OCI-LY1 (cell line): ENCODE measurements at regions not wholly inside any gene's neighbourhood (a gene's known extent, or its start where the extent isn't known, plus 50 kb on each side); places are given as distances from the start of the nearest gene placed in this dataset.

Experiments
- H2AFZ ChIP-seq: fragments of 200-600 bp; sonication (generic), shearing (Covaris generic); 2 replicates; pipeline ENCODE4 v1.6.0; 2014; ENCODE audit warnings: antibody characterized with exemption, mild to moderate bottlenecking, low read length
- H3F3A ChIP-seq: fragments of 200-600 bp; sonication (generic), shearing (Covaris generic); 2 replicates; pipeline ENCODE4 v1.6.0; 2014; ENCODE audit warnings: mild to moderate bottlenecking, antibody characterized with exemption, low read length, moderate library complexity; ENCODE audit not compliant: insufficient read depth
- H3K27ac ChIP-seq: fragments of 200-600 bp; sonication (generic); 2 replicates; pipeline ENCODE4 v1.5.1; 2014; ENCODE audit warnings: low read length, mixed run types, mild to moderate bottlenecking, low read depth; ENCODE audit not compliant: poor library complexity, severe bottlenecking
- H3K27me3 ChIP-seq: fragments of 200-600 bp; sonication (generic); 2 replicates; pipeline ENCODE4 v1.6.0; 2014; ENCODE audit warnings: antibody characterized with exemption, mild to moderate bottlenecking, low read length, moderate library complexity; ENCODE audit not compliant: insufficient read depth
- H3K36me3 ChIP-seq: fragments of 200-600 bp; sonication (generic); 2 replicates; pipeline ENCODE4 v1.6.1; 2014; ENCODE audit warnings: mild to moderate bottlenecking, antibody characterized with exemption, low read length, moderate library complexity, mixed read lengths; ENCODE audit not compliant: insufficient read depth
- H3K4me1 ChIP-seq: fragments of 200-600 bp; sonication (generic); 2 replicates; pipeline ENCODE4 v1.5.1; 2014; ENCODE audit warnings: mild to moderate bottlenecking, low read length, moderate library complexity; ENCODE audit not compliant: insufficient read depth, severe bottlenecking
- H3K4me2 ChIP-seq: fragments of 200-600 bp; sonication (generic), shearing (Covaris generic); 2 replicates; pipeline ENCODE4 v1.6.1; 2014; ENCODE audit warnings: low read length
- H3K4me3 ChIP-seq: fragments of 200-600 bp; sonication (generic); 2 replicates; pipeline ENCODE4 v1.5.1; 2014; ENCODE audit warnings: low read length, low read depth, mild to moderate bottlenecking, mixed read lengths; ENCODE audit not compliant: poor library complexity, severe bottlenecking
- H3K79me2 ChIP-seq: fragments of 200-600 bp; shearing (Covaris generic); 2 replicates; pipeline ENCODE4 v1.6.1; 2016; ENCODE audit warnings: mixed run types, low read length, mixed read lengths; ENCODE audit not compliant: insufficient read depth
- H3K9ac ChIP-seq: fragments of 200-600 bp; sonication (generic), shearing (Covaris generic); 2 replicates; pipeline ENCODE4 v1.6.1; 2014; ENCODE audit warnings: mild to moderate bottlenecking, low read length, mixed read lengths
- H3K9me2 ChIP-seq: fragments of 200-600 bp; sonication (generic), shearing (Covaris generic); 2 replicates; pipeline ENCODE4 v1.6.1; 2014; ENCODE audit warnings: low read depth, mild to moderate bottlenecking, low read length, mixed read lengths
- H3K9me3 ChIP-seq: fragments of 200-600 bp; shearing (Covaris generic); 2 replicates; pipeline ENCODE4 v1.6.1; 2014; ENCODE audit warnings: low read length, mixed read lengths
- H4K20me1 ChIP-seq: fragments of 200-600 bp; sonication (generic), shearing (Covaris generic); 2 replicates; pipeline ENCODE4 v1.6.0; 2016; ENCODE audit warnings: mild to moderate bottlenecking, low read length; ENCODE audit not compliant: insufficient read depth
- CTCF ChIP-seq: fragments of 200-600 bp; sonication (generic), shearing (Covaris generic); IDR thresholded peaks from 2 replicates; pipeline ENCODE4 v1.5.1; 2017; ENCODE audit warnings: mild to moderate bottlenecking, antibody characterized with exemption, low read length, moderate library complexity, mixed read lengths
- EZH2 ChIP-seq: fragments of 200-600 bp; sonication (generic), shearing (Covaris generic); IDR thresholded peaks from 2 replicates; pipeline ENCODE4 v1.8.0; 2017; ENCODE audit warnings: borderline replicate concordance, mixed run types, mild to moderate bottlenecking, antibody characterized with exemption, low read length, moderate library complexity, mixed read lengths

GRCh38 chr3:152031321-152031720 is 157.9 kb downstream of the SUCNR1 start:
- Histone ChIP-seq H3K4me3 (no peak overlapping the region), H3K4me2 (no peak overlapping the region), H3K27ac (no peak overlapping the region), H3K9me3 (peaks cover 2% of the 10 kb centered on the region; the same call in 1 of the 2 replicates), H3K27me3 (no peaks in the 10 kb centered on the region), H3K9me2 (no peaks in the 10 kb centered on the region), H3K9ac (no peak overlapping the region), H3F3A (no peaks in the 10 kb centered on the region), H3K4me1 (no peaks in the 10 kb centered on the region), H2AFZ (no peak overlapping the region), H3K79me2 (no peaks in the 10 kb centered on the region), H3K36me3 (no peaks in the 10 kb centered on the region), H4K20me1 (no peaks in the 10 kb centered on the region)
- TF ChIP-seq EZH2 (no peak), CTCF (no peak)

- H4K20me1 ChIP-seq = no peaks in the 10 kb centered on the region
- H3K27ac ChIP-seq = no peak overlapping the region
- H2AFZ ChIP-seq = no peak overlapping the region
- peaks cover 10% of the 10 kb centered on the region; the same call in 1 of the 2 replicates for H3K9me3 ChIP-seq
- no peaks in the 10 kb centered on the region for H3F3A ChIP-seq
- TF ChIP-seq CTCF (no peak), EZH2 (no peak)
- H3K4me1 ChIP-seq = no peaks in the 10 kb centered on the region
- no peaks in the 10 kb centered on the region for H3K27me3 ChIP-seq
- H3K79me2 ChIP-seq = no peaks in the 10 kb centered on the region
- H3K36me3 ChIP-seq = no peaks in the 10 kb centered on the region
- H3K9me2 ChIP-seq = 0 out of 2 replicates have a peak, but pooled peaks cover 2% of the 10 kb centered on the region
- H3K4me3 ChIP-seq = no peak overlapping the region
- H3K4me2 ChIP-seq = no peak overlapping the region
- H3K9ac ChIP-seq = no peak overlapping the region
Observed at GRCh38 chr3:152037297-152037696, 163.9 kb downstream of the SUCNR1 start.

- no peaks in the 10 kb centered on the region for H3K4me1 ChIP-seq
- no peaks in the 10 kb centered on the region for H3K36me3 ChIP-seq
- 0 out of 2 replicates have a peak, but pooled peaks cover 2% of the 10 kb centered on the region for H3K9me2 ChIP-seq
- H3K9me3 ChIP-seq = peaks cover 10% of the 10 kb centered on the region; the same call in 1 of the 2 replicates
- H3K27ac ChIP-seq = no peak overlapping the region
- no peak overlapping the region for H2AFZ ChIP-seq
- no peaks in the 10 kb centered on the region for H3F3A ChIP-seq
- no peaks in the 10 kb centered on the region for H3K27me3 ChIP-seq
- no peak overlapping the region for H3K4me2 ChIP-seq
- H4K20me1 ChIP-seq = no peaks in the 10 kb centered on the region
- H3K79me2 ChIP-seq = no peaks in the 10 kb centered on the region
- no peak for TF ChIP-seq EZH2
- TF ChIP-seq CTCF = no peak
- H3K4me3 ChIP-seq = no peak overlapping the region
- no peak overlapping the region for H3K9ac ChIP-seq
Observed at GRCh38 chr3:152037953-152038352, 164.5 kb downstream of the SUCNR1 start.
